Ovary (tissue), 7 donors: ENCODE measurements at regions not wholly inside any gene's neighbourhood (a gene's known extent, or its start where the extent isn't known, plus 50 kb on each side); places are given as distances from the start of the nearest gene placed in this dataset.
"Not testable (repeated sequence)": the region's sequence is repeated elsewhere in the genome, so short reads cannot be mapped to it uniquely, and the experiment has no call there.

ENCODE experiments used
- DNase-seq, 5 donors: peaks; one replicate each; pipeline ENCODE4 v3.0.0-alpha.2; 2019 to 2020
- H3K27ac ChIP-seq, 2 donors: fragments of 200-600 bp; one replicate each; pipeline versions ENCODE4 v1.5.1 to v1.8.0; 2019 to 2022
- H3K27me3 ChIP-seq: fragments of 200-600 bp; one replicate; pipeline ENCODE4 v1.8.0; 2022
- H3K36me3 ChIP-seq: fragments of 200-600 bp; sonication (generic); one replicate; pipeline ENCODE4 v1.5.1; 2019
- H3K4me1 ChIP-seq: one replicate; pipeline ENCODE4 v1.8.1; 2013; ENCODE audit warnings: mild to moderate bottlenecking, moderate library complexity; ENCODE audit not compliant: insufficient read depth
- H3K4me3 ChIP-seq: fragments of 200-600 bp; sonication (generic); one replicate; pipeline ENCODE4 v1.5.1; 2017
- H3K9me3 ChIP-seq, 2 donors: fragments of 200-600 bp in 1 of 2; sonication (generic) in 1 of 2; one replicate each; pipeline versions ENCODE4 v1.5.1 to v1.8.1; 2013 to 2019; ENCODE audit warnings: mild to moderate bottlenecking in 1 of 2, moderate library complexity in 1 of 2
- CTCF ChIP-seq, 3 donors: fragments of 450-650 bp in 2 of 3; fragments of 200-600 bp in 1 of 3; IDR thresholded peaks; one replicate each; pipeline versions ENCODE4 v1.5.1 to v1.8.0; 2016 to 2022; ENCODE audit warnings: antibody characterized with exemption in 3 of 3, mild to moderate bottlenecking in 1 of 3
- EP300 ChIP-seq: sonication (generic); formaldehyde crosslinking; IDR thresholded peaks from one replicate; pipeline ENCODE4 v1.6.1; 2017; ENCODE audit warnings: antibody characterized with exemption
- POLR2A ChIP-seq: fragments of 450-650 bp; IDR thresholded peaks from one replicate; pipeline ENCODE4 v1.6.1; 2017; ENCODE audit warnings: antibody characterized with exemption, mild to moderate bottlenecking, moderate library complexity
- WGBS, 3 donors: extraction: QIAGEN DNeasy Blood & Tissue Kit in 1 of 3; methylation state at CpG; one replicate each; pipeline versions ENCODE4 v1.1.5 to v1.1.7; 2013 to 2017; 5-methylcytosine and 5-hydroxymethylcytosine counted together
- intact Hi-C, 4 donors: fragments of 100-400 bp; cut with DNase I; formaldehyde crosslinking; loops; one replicate each; pipeline versions ENCODE4 v1.11.0 to v1.15.1; 2022 to 2023
- donor health status: DM: no; HTN: no; CAD: no; lungs with moderate emphysema.
- donor health status: DM: no; HTN: no; CAD: no.
- donor health status: Bipolar disorder and iron deficiency.
- donor health status: DM: no; HTN: no; CAD: no.
- donor health status: DM: yes; HTN: yes; CAD: no.

DNA sequence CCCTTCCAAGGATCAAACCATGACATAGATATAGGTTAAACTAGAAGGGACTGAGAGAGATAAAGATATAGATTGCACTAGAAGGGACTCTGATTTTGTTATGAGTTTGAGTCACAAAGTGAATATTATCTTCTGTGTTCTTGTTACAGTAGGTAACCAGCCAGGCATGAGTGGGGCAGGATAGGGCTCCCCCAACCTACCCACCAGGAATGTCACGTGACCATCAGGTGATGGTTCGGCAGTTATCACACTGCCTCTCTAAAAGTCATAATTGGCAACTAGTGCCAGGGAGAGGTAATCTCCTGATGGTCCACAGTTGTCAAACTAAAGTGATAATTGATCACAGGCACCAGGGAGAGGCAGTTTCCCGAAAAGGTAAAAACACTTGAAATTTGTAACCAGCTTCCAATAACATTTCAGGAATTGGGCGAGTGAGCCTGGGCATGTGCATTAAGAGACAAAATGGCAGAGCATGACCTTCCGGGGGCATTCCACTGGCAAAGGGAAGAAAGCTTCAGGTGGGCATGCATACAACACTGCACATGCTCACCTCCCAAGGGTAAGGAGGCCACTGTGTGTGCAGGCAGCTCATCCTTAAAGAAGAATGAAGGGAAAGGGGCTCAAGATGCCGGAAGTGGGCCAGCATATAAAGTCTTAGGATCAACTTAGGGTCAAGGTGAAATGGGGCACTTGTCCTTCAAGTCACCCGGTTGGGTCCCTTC lies 533.6 kb upstream of the HTR2C start:
- DNase-seq: no peak
- no peak overlapping the region for H3K4me3 ChIP-seq
- intact Hi-C loops: no loop called here
- no peaks in the 10 kb centered on the region for H3K9me3 ChIP-seq
- H3K36me3 ChIP-seq: no peaks in the 10 kb centered on the region
- TF ChIP-seq CTCF (IDR thresholded peaks at IDR 0.05) (no peak), EP300 (no peak), POLR2A (no peak)
- 83 to 89% (median 86%) methylated on average over 7 of the region's 7 CpGs for WGBS, 3 donors
- H3K27ac ChIP-seq: no peak overlapping the region
- H3K27me3 ChIP-seq: no peaks in the 10 kb centered on the region
- no peaks in the 10 kb centered on the region for H3K4me1 ChIP-seq

DNA sequence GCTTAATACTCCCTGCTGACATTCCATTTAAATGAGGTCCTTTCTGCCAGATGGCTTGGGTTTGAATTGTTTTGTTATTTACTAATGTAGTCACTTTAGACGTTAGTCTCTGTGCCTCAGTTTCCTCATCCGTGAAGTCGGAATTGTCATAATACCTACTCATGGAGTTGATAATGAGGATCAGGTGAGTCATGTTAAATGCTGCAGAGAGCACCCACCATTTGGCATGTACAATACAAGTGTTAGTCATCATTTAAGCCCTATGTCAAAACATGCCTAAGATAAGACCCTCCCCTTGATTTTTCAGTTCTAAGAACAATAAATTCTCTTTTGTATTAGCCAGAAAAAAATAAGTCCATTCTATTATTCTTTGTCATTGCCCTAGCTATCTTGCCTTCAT lies 534.8 kb upstream of the HTR2C start:
- no peak for DNase-seq
- Histone ChIP-seq H3K27me3 (no peaks in the 10 kb centered on the region), H3K36me3 (no peaks in the 10 kb centered on the region), H3K4me1 (no peaks in the 10 kb centered on the region), H3K4me3 (no peak overlapping the region), H3K9me3 (no peaks in the 10 kb centered on the region), H3K27ac (no peak overlapping the region)
- intact Hi-C loops: no loop called here
- no peak for TF ChIP-seq EP300
- no peak for TF ChIP-seq CTCF (IDR thresholded peaks at IDR 0.05)
- TF ChIP-seq POLR2A: no peak
- 53 to 60% (median 54%) methylated on average over 3 of the region's 3 CpGs for WGBS, 3 donors

DNA sequence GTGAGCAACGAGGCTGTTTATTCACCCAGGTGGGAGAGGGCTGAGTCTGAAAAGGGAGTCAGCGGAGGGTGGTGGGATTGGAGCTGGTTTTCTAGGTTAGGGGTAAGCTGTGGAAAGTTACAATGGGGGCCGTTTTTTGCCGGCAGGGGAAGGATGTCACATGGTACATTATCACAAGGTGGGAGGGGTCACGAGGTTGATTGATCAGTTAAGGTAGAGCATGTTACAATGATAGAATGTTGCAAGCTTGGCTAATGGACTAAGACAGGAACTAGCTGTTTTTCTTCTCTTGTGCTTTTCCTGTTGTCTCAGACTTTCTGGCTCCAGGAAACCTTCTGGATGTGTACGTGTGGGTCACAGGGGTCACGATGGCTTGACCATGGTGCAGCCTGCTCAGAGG lies 536.3 kb upstream of the HTR2C start:
- no peak overlapping the region for H3K27ac ChIP-seq
- H3K9me3 ChIP-seq: no peaks in the 10 kb centered on the region
- WGBS, 3 donors: 64 to 71% (median 68%) methylated on average over 7 of the region's 7 CpGs
- H3K4me3 ChIP-seq: no peak overlapping the region
- intact Hi-C loops: no loop called here
- no peak for DNase-seq
- H3K4me1 ChIP-seq: no peaks in the 10 kb centered on the region
- H3K36me3 ChIP-seq: no peaks in the 10 kb centered on the region
- H3K27me3 ChIP-seq: no peaks in the 10 kb centered on the region
- TF ChIP-seq EP300 (no peak), POLR2A (no peak), CTCF (IDR thresholded peaks at IDR 0.05) (no peak)

- no peaks in the 10 kb centered on the region for H3K9me3 ChIP-seq
- intact Hi-C loops: no loop called here
- no peak for DNase-seq
- H3K36me3 ChIP-seq: no peaks in the 10 kb centered on the region
- 69 to 77% (median 73%) methylated on average over 6 of the region's 6 CpGs for WGBS, 3 donors
- H3K27ac ChIP-seq: no peak overlapping the region
- H3K27me3 ChIP-seq: no peaks in the 10 kb centered on the region
- TF ChIP-seq CTCF (IDR thresholded peaks at IDR 0.05) (no peak), POLR2A (no peak)
- no peak overlapping the region for H3K4me3 ChIP-seq
- no peaks in the 10 kb centered on the region for H3K4me1 ChIP-seq
Observed at GRCh38 chrX:114046695-114047279, 537.1 kb upstream of the HTR2C start.

GRCh38 chrX:114041470-114041869 lies 542.4 kb upstream of the HTR2C start:
- H3K36me3 ChIP-seq, intact Hi-C loops, H3K4me3 ChIP-seq, H3K27ac ChIP-seq, H3K27me3 ChIP-seq, H3K4me1 ChIP-seq, DNase-seq, H3K9me3 ChIP-seq: not testable (repeated sequence)
- 72 to 79% (median 73%) methylated on average over 8 of the region's 8 CpGs for WGBS, 3 donors

GRCh38 chrX:114040661-114041269 lies 543.1 kb upstream of the HTR2C start:
- H3K4me3 ChIP-seq, H3K36me3 ChIP-seq, intact Hi-C loops, H3K4me1 ChIP-seq, H3K27me3 ChIP-seq, H3K9me3 ChIP-seq, H3K27ac ChIP-seq, DNase-seq: not testable (repeated sequence)
- 71 to 84% (median 81%) methylated on average over 17 to 18 of the region's 18 CpGs for WGBS, 3 donors

DNA sequence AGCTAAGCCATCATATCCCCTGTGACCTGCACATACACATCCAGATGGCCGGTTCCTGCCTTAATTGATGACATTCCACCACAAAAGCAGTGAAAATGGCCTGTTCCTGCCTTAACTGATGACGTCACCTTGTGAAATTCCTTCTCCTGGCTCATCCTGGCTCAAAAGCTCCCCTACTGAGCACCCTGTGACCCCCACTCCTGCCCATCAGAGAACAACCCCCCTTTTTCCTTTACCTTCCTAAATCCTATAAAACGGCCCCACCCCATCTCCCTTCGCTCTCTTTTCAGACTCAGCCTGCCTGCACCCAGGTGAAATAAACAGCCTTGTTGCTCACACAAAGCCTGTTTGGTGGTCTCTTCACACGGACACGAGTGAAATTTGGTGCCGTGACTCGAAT lies 543.8 kb upstream of the HTR2C start:
- H3K27ac ChIP-seq, H3K4me1 ChIP-seq, H3K27me3 ChIP-seq, H3K36me3 ChIP-seq, H3K9me3 ChIP-seq, intact Hi-C loops, DNase-seq, H3K4me3 ChIP-seq: not testable (repeated sequence)
- 64 to 73% (median 67%) methylated on average over 8 of the region's 8 CpGs for WGBS, 3 donors
